Prostate gland (tissue), 2 donors: ENCODE measurements at regions not wholly inside any gene's neighbourhood (a gene's known extent, or its start where the extent isn't known, plus 50 kb on each side); places are given as distances from the start of the nearest gene placed in this dataset.

Experiments
- DNase-seq: peaks from one replicate; pipeline ENCODE4 v3.0.0-alpha.2; 2019; ENCODE audit warnings: low spot score
- H3K27ac ChIP-seq, 2 donors: fragments of 200-600 bp; sonication (generic); 2 replicates each; pipeline ENCODE4 v1.5.1; 2017 to 2019
- H3K27me3 ChIP-seq: fragments of 200-600 bp; sonication (generic); replicated peaks from 2 replicates; pipeline ENCODE4 v1.5.1; 2019; ENCODE audit not compliant: insufficient read depth
- H3K36me3 ChIP-seq, 2 donors: fragments of 200-600 bp; sonication (generic); 1 replicate in 1 of 2; 2 replicates in 1 of 2; pipeline versions ENCODE4 v1.5.1 to v1.8.1; 2017 to 2019
- H3K4me1 ChIP-seq: fragments of 200-600 bp; sonication (generic); replicated peaks from 2 replicates; pipeline ENCODE4 v1.5.1; 2019
- H3K4me3 ChIP-seq, 2 donors: fragments of 200-600 bp; sonication (generic); 2 replicates each; pipeline ENCODE4 v1.5.1; 2017 to 2019
- H3K9me3 ChIP-seq: fragments of 200-600 bp; sonication (generic); 2 replicates; pipeline ENCODE4 v1.5.1; 2017
- CTCF ChIP-seq, 4 experiments: fragments of 200-600 bp in 2 of 4; fragments of 450-650 bp in 2 of 4; sonication (generic) in 2 of 4; IDR thresholded peaks; 1 replicate in 3 of 4; 2 replicates in 1 of 4; pipeline ENCODE4 v1.5.1; 2016 to 2019; ENCODE audit warnings: antibody characterized with exemption in 4 of 4, mild to moderate bottlenecking in 2 of 4, moderate library complexity in 2 of 4
- POLR2A ChIP-seq: fragments of 450-650 bp; IDR thresholded peaks from one replicate; pipeline ENCODE4 v1.6.1; 2016; ENCODE audit warnings: antibody characterized with exemption, mild to moderate bottlenecking
- POLR2AphosphoS5 ChIP-seq: sonication (generic); formaldehyde crosslinking; IDR thresholded peaks from one replicate; pipeline ENCODE4 v1.6.1; 2017; ENCODE audit warnings: antibody characterized with exemption
- WGBS: methylation state at CpG from one replicate; pipeline ENCODE4 v1.1.5; 2018; 5-methylcytosine and 5-hydroxymethylcytosine counted together
- intact Hi-C: fragments of 100-400 bp; cut with DNase I; formaldehyde crosslinking; loops from one replicate; pipeline ENCODE4 v1.14.2; 2022

- intact Hi-C loops, result no loop called here
- H3K27ac ChIP-seq, result no peak overlapping the region
- no peaks in the 10 kb centered on the region for H3K9me3 ChIP-seq
- no peaks in the 10 kb centered on the region for H3K4me1 ChIP-seq
- H3K36me3 ChIP-seq, result no peaks in the 10 kb centered on the region
- no peak overlapping the region for H3K4me3 ChIP-seq
- 76% methylated on average over 3 of the region's 3 CpGs for WGBS
- H3K27me3 ChIP-seq, result no peaks in the 10 kb centered on the region
- no peak for DNase-seq
- TF ChIP-seq POLR2AphosphoS5, result no peak
- no peak for TF ChIP-seq CTCF (IDR thresholded peaks at IDR 0.05)
- no peak for TF ChIP-seq POLR2A
Observed at GRCh38 chr4:127249066-127249766, 383.5 kb upstream of the INTU start.

- intact Hi-C loops, result no loop called here
- no peak overlapping the region for H3K27ac ChIP-seq
- no peaks in the 10 kb centered on the region for H3K4me1 ChIP-seq
- no peaks in the 10 kb centered on the region for H3K9me3 ChIP-seq
- H3K36me3 ChIP-seq, result no peaks in the 10 kb centered on the region
- 77% methylated on average over 3 of the region's 3 CpGs for WGBS
- H3K27me3 ChIP-seq, result no peaks in the 10 kb centered on the region
- no peak for DNase-seq
- H3K4me3 ChIP-seq, result no peak overlapping the region
- TF ChIP-seq CTCF (IDR thresholded peaks at IDR 0.05) (no peak), POLR2A (no peak)
Observed at GRCh38 chr4:127249767-127250108, 383.0 kb upstream of the INTU start.

GRCh38 chr4:127250577-127250976, 382.2 kb upstream of the INTU start:
- intact Hi-C loops, result no loop called here
- 82% methylated on average over 5 of the region's 5 CpGs for WGBS
- H3K4me3 ChIP-seq, result no peak overlapping the region
- no peaks in the 10 kb centered on the region for H3K4me1 ChIP-seq
- H3K9me3 ChIP-seq, result no peaks in the 10 kb centered on the region
- TF ChIP-seq CTCF (IDR thresholded peaks at IDR 0.05), result no peak
- TF ChIP-seq POLR2AphosphoS5, result no peak
- no peak for TF ChIP-seq POLR2A
- H3K27ac ChIP-seq, result no peak overlapping the region
- no peaks in the 10 kb centered on the region for H3K36me3 ChIP-seq
- DNase-seq, result no peak
- H3K27me3 ChIP-seq, result no peaks in the 10 kb centered on the region

GRCh38 chr4:127251423-127251822, 381.3 kb upstream of the INTU start:
- TF ChIP-seq POLR2A (no peak), POLR2AphosphoS5 (no peak), CTCF (IDR thresholded peaks at IDR 0.05) (no peak)
- DNase-seq, result no peak
- no peak overlapping the region for H3K27ac ChIP-seq
- H3K9me3 ChIP-seq, result no peaks in the 10 kb centered on the region
- H3K27me3 ChIP-seq, result no peaks in the 10 kb centered on the region
- intact Hi-C loops, result no loop called here
- H3K36me3 ChIP-seq, result no peaks in the 10 kb centered on the region
- H3K4me1 ChIP-seq, result no peaks in the 10 kb centered on the region
- no peak overlapping the region for H3K4me3 ChIP-seq

GRCh38 chr4:127256500-127256899, 376.3 kb upstream of the INTU start:
- Histone ChIP-seq H3K4me1 (no peaks in the 10 kb centered on the region), H3K9me3 (no peaks in the 10 kb centered on the region), H3K27me3 (no peaks in the 10 kb centered on the region), H3K36me3 (no peaks in the 10 kb centered on the region), H3K4me3 (no peak overlapping the region), H3K27ac (no peak overlapping the region)
- intact Hi-C loops, result no loop called here
- DNase-seq, result no peak
- no peak for TF ChIP-seq POLR2AphosphoS5
- no peak for TF ChIP-seq CTCF (IDR thresholded peaks at IDR 0.05)
- TF ChIP-seq POLR2A, result no peak
- 95% methylated on average over 4 of the region's 4 CpGs for WGBS
